ENCODE measurements at regions not wholly inside any gene's neighbourhood (a gene's known extent, or its start where the extent isn't known, plus 50 kb on each side); places are given as distances from the start of the nearest gene placed in this dataset.
A peak's percentile ranks its signal among the peaks of the same experiment; 100 is the strongest.

- no peak for DNase-seq (ENCODE audit: low spot score)
- in situ Hi-C loops (cut with MboI; ENCODE audit: low pct_unique_long_range_greater_than_20kb, low sequenced_read_pairs, unreplicated experiment), result no loop called here
- TF ChIP-seq, protein P1, sequence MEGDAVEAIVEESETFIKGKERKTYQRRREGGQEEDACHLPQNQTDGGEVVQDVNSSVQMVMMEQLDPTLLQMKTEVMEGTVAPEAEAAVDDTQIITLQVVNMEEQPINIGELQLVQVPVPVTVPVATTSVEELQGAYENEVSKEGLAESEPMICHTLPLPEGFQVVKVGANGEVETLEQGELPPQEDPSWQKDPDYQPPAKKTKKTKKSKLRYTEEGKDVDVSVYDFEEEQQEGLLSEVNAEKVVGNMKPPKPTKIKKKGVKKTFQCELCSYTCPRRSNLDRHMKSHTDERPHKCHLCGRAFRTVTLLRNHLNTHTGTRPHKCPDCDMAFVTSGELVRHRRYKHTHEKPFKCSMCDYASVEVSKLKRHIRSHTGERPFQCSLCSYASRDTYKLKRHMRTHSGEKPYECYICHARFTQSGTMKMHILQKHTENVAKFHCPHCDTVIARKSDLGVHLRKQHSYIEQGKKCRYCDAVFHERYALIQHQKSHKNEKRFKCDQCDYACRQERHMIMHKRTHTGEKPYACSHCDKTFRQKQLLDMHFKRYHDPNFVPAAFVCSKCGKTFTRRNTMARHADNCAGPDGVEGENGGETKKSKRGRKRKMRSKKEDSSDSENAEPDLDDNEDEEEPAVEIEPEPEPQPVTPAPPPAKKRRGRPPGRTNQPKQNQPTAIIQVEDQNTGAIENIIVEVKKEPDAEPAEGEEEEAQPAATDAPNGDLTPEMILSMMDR (IDR thresholded peaks at IDR 0.05; ENCODE audit: extremely low read depth, insufficient read depth, missing control alignments), result no peak
These were observed 156.1 kb upstream of the CCND2 start for GRCh38 chr12:4117386-4118016.

GRCh38 chr12:4116251-4117111 lies 157.1 kb upstream of the CCND2 start:
- no peak for DNase-seq (ENCODE audit: low spot score)
- TF ChIP-seq, protein P1 (IDR thresholded peaks at IDR 0.05; ENCODE audit: extremely low read depth, insufficient read depth, missing control alignments), result no peak
- in situ Hi-C loops (cut with MboI; ENCODE audit: low pct_unique_long_range_greater_than_20kb, low sequenced_read_pairs, unreplicated experiment), result no loop called here

GRCh38 chr12:4115570-4115969 lies 158.0 kb upstream of the CCND2 start:
- TF ChIP-seq, protein P1 (IDR thresholded peaks at IDR 0.05; ENCODE audit: extremely low read depth, insufficient read depth, missing control alignments), result no peak
- DNase-seq (ENCODE audit: low spot score), result no peak
- in situ Hi-C loops (cut with MboI; ENCODE audit: low pct_unique_long_range_greater_than_20kb, low sequenced_read_pairs, unreplicated experiment), result no loop called here

DNA sequence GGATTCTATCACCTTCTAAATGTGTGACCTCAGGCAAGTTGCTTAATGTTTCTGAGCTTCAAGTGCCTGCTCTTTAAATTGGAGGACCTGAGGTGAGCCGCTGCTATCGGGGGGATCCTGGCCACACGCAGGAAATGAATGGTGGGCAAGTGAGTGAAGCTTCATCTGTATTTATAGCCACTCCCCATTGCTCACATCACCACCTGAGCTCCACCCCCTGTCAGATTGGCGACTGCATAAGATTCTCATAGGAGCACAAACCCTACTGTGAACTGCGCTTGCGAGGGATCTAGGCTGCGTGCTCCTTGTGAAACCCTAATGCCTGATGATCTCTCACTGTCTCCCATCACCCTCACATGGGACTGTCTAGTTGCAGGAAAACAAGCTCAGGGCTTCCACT lies 158.6 kb upstream of the CCND2 start:
- in situ Hi-C loops (cut with MboI; ENCODE audit: low pct_unique_long_range_greater_than_20kb, low sequenced_read_pairs, unreplicated experiment), result no loop called here
- TF ChIP-seq, protein P1 (IDR thresholded peaks at IDR 0.05; ENCODE audit: extremely low read depth, insufficient read depth, missing control alignments), result no peak
- no peak for DNase-seq (ENCODE audit: low spot score)

DNA sequence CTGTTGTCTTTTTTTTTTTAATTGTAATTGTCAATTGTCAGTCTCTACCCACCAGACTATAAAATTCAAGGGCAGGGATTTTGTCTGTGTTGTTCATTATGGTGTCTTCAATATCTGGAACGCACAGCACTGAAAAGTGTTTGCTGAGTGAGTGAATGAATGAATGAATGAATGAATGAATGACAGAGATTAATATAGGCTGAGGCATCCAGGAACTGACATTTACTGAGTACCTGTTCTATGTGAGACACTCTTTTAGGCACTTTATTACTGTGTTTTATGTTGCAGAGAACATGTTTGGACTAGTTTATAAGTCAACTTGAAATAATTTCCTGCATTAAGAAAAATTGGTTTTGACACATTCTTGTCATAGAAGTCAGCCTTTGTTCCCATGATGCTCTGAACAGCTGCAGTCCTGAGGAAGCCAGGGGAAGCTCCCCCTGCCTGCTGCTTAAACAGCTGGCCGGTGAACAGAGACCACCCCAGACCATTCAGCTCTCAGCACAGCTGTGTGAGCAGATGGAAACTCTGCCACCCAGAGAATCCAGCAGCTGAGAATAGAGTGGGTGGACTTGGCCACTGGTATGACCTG lies 160.7 kb upstream of the CCND2 start:
- in situ Hi-C loops (cut with MboI; ENCODE audit: low pct_unique_long_range_greater_than_20kb, low sequenced_read_pairs, unreplicated experiment), result no loop called here
- no peak for DNase-seq (ENCODE audit: low spot score)
- TF ChIP-seq, protein P1 (IDR thresholded peaks at IDR 0.05; ENCODE audit: extremely low read depth, insufficient read depth, missing control alignments), result no peak

- peak; percentile 29 for DNase-seq (ENCODE audit: low spot score)
- in situ Hi-C loops (cut with MboI; ENCODE audit: low pct_unique_long_range_greater_than_20kb, low sequenced_read_pairs, unreplicated experiment), result no loop called here
- TF ChIP-seq, protein P1 (IDR thresholded peaks at IDR 0.05; ENCODE audit: extremely low read depth, insufficient read depth, missing control alignments), result no peak
These were observed 161.3 kb upstream of the CCND2 start for GRCh38 chr12:4112290-4112689.
